ENCODE measurements at regions not wholly inside any gene's neighbourhood (a gene's known extent, or its start where the extent isn't known, plus 50 kb on each side); places are given as distances from the start of the nearest gene placed in this dataset.

GRCh38 chr12:5099591-5099990, 55.9 kb downstream of the KCNA5 start (continued):
- TF ChIP-seq KDM1A (IDR thresholded peaks at IDR 0.05; ENCODE audit: borderline replicate concordance) (no peak), CHD2 (IDR thresholded peaks at IDR 0.05; ENCODE audit: borderline replicate concordance, low read depth, low read length) (no peak)

- in situ Hi-C loops (cut with MboI) (no loop called here), intact Hi-C loops (cut with micrococcal nuclease; ENCODE audit: unreplicated experiment) (no loop called here)
- FAIRE-seq: no peak
- ATAC-seq: no peak
- ChIA-PET RAD21 (ENCODE audit: unreplicated experiment) (no interaction called here), SMC1A (ENCODE audit: uncharacterized antibody, unreplicated experiment) (no interaction called here), CTCF (no interaction called here), POLR2A (no interaction called here)
- Histone ChIP-seq H2AFZ (ENCODE audit: control insufficient read depth, low read depth, low read length) (no peak overlapping the region), H3K27ac (ENCODE audit: control insufficient read depth, insufficient read depth) (no peak overlapping the region), H3K79me2 (ENCODE audit: control insufficient read depth, insufficient read depth, low read length) (no peaks in the 10 kb centered on the region), H3K9ac (ENCODE audit: control insufficient read depth, insufficient read depth, low read length) (no peak overlapping the region), H3K9me3 (replicated peaks; ENCODE audit: control insufficient read depth, insufficient read depth, low read length) (no peaks in the 10 kb centered on the region), H3K27me3 (replicated peaks in 1 of 2; ENCODE audit: control insufficient read depth in 2 of 2, insufficient read depth in 2 of 2, low read length in 1 of 2) (no peaks in the 10 kb centered on the region; a peak in 1 of 4 replicates), H3K36me3 (ENCODE audit: control insufficient read depth in 2 of 2, insufficient read depth in 2 of 2, low read length in 1 of 2) (no peaks in the 10 kb centered on the region), H4K20me1 (ENCODE audit: control insufficient read depth, insufficient read depth) (no peaks in the 10 kb centered on the region), H3K4me2 (ENCODE audit: control insufficient read depth, insufficient read depth) (no peak overlapping the region), H3K4me3 (no peak overlapping the region), H3K4me1 (ENCODE audit: control insufficient read depth, insufficient read depth, low read length) (no peaks in the 10 kb centered on the region)
- no peak for DNase-seq (ENCODE audit: low read depth, low spot score)
- 8% methylated on average over 3 of the region's 3 CpGs for WGBS (ENCODE audit: insufficient coverage, insufficient replicate concordance, low lambda C conversion rate, missing lambda C conversion rate)
- BruUV-seq (replicated peaks): no TSS peak
- no peak for TF ChIP-seq NFYB (IDR thresholded peaks at IDR 0.05; ENCODE audit: insufficient read depth, low read depth, low read length)
- TF ChIP-seq CHD4 (IDR thresholded peaks at IDR 0.05): no peak
- TF ChIP-seq WRNIP1 (IDR thresholded peaks at IDR 0.05; ENCODE audit: borderline replicate concordance, low read depth, low read length): no peak
- TF ChIP-seq ZBTB33 (IDR thresholded peaks at IDR 0.05): no peak
- no peak for TF ChIP-seq MEF2A (IDR thresholded peaks at IDR 0.05; ENCODE audit: insufficient read depth, low read depth, low read length)
- TF ChIP-seq SMAD1 (IDR thresholded peaks at IDR 0.05; ENCODE audit: low read depth, partially characterized antibody): no peak
- no peak for TF ChIP-seq JUNB (IDR thresholded peaks at IDR 0.05)
- no peak for TF ChIP-seq NBN (IDR thresholded peaks at IDR 0.05)
- no peak for TF ChIP-seq HCFC1 (IDR thresholded peaks at IDR 0.05; ENCODE audit: low read length)
- TF ChIP-seq ATF7 (IDR thresholded peaks at IDR 0.05; ENCODE audit: low read depth): no peak
- TF ChIP-seq RELA (IDR thresholded peaks at IDR 0.05; ENCODE audit: borderline replicate concordance, partially characterized antibody): no peak
- TF ChIP-seq NR2F1 (conservative IDR thresholded peaks at IDR 0.05): no peak
- TF ChIP-seq MTA3 (IDR thresholded peaks at IDR 0.05; ENCODE audit: borderline replicate concordance, low read length): no peak
- no peak for TF ChIP-seq POLR2A (IDR thresholded peaks at IDR 0.05; ENCODE audit: low read depth, low read length)
- TF ChIP-seq KAT2A (conservative IDR thresholded peaks at IDR 0.05; ENCODE audit: control insufficient read depth, low read depth, low read length): no peak
- TF ChIP-seq SP1 (IDR thresholded peaks at IDR 0.05; ENCODE audit: low read depth, low read length): no peak
- TF ChIP-seq SRF (IDR thresholded peaks at IDR 0.05; ENCODE audit: low read depth in 2 of 2, low read length in 2 of 2): no peak
- TF ChIP-seq RFX5 (IDR thresholded peaks at IDR 0.05; ENCODE audit: low read depth, low read length): no peak
- no peak for TF ChIP-seq PRDM15 (CRISPR knock-in tag; IDR thresholded peaks at IDR 0.05)
Observed at GRCh38 chr12:5101686-5102085, 58.0 kb downstream of the KCNA5 start.

Data from GM12878 (cell line).